Mononuclear cell (primary cell): ENCODE measurements at regions not wholly inside any gene's neighbourhood (a gene's known extent, or its start where the extent isn't known, plus 50 kb on each side); places are given as distances from the start of the nearest gene placed in this dataset.
"Not testable (repeated sequence)": the region's sequence is repeated elsewhere in the genome, so short reads cannot be mapped to it uniquely, and the experiment has no call there.

ENCODE experiments used
- H3K27me3 ChIP-seq: 2 replicates; pipeline ENCODE4 v1.6.0; 2011; ENCODE audit warnings: low read length, control low read depth; ENCODE audit not compliant: insufficient read depth
- H3K4me1 ChIP-seq: 2 replicates; pipeline ENCODE4 v1.5.1; 2011; ENCODE audit warnings: mild to moderate bottlenecking, low read length, control low read depth; ENCODE audit not compliant: insufficient read depth
- H3K4me3 ChIP-seq: 2 replicates; pipeline ENCODE4 v1.5.1; 2011; ENCODE audit warnings: mild to moderate bottlenecking, low read length, moderate library complexity
- H3K9me3 ChIP-seq: 2 replicates; pipeline ENCODE4 v1.5.1; 2011; ENCODE audit warnings: low read depth, mild to moderate bottlenecking, control low read depth, low read length

- no peaks in the 10 kb centered on the region for H3K9me3 ChIP-seq
- no peak overlapping the region for H3K4me3 ChIP-seq
- no peaks in the 10 kb centered on the region for H3K27me3 ChIP-seq
- H3K4me1 ChIP-seq, result no peaks in the 10 kb centered on the region
These were observed 367.2 kb downstream of the USP25 start for GRCh38 chr21:16096988-16097387.

- H3K4me3 ChIP-seq, result no peak overlapping the region
- H3K4me1 ChIP-seq, result no peaks in the 10 kb centered on the region
- H3K9me3 ChIP-seq, result no peaks in the 10 kb centered on the region
- no peaks in the 10 kb centered on the region for H3K27me3 ChIP-seq
These were observed 372.3 kb downstream of the USP25 start for GRCh38 chr21:16102113-16102512.

DNA sequence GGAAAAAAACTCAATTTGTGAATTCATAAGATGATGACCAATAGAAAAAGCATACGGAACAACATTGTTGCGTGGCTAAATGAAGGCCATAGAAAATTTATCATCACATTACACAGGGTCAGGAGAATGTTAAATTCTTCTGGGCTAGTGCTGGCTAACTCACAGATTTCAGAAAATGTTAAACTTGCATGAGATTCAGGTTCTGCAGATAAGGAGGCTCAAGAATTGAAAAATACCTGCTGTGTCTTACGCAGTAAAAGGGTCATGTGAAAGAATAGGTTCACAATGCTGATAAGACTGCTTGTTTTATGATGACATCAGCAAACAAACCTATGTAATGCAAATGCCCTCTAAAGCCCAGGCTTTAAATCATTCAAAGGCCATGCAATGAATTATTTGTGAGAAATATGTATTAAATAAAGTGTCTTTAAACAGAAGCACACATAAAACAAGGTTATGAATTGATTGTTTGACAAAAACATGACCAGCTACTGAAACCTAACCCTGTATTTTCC is 378.8 kb downstream of the USP25 start:
- Histone ChIP-seq H3K4me3 (no peak overlapping the region), H3K4me1 (no peaks in the 10 kb centered on the region), H3K9me3 (no peaks in the 10 kb centered on the region), H3K27me3 (no peaks in the 10 kb centered on the region)

- H3K4me3 ChIP-seq, result no peak overlapping the region
- H3K4me1 ChIP-seq, result no peaks in the 10 kb centered on the region
- no peaks in the 10 kb centered on the region for H3K27me3 ChIP-seq
- no peaks in the 10 kb centered on the region for H3K9me3 ChIP-seq
These were observed 383.4 kb downstream of the USP25 start for GRCh38 chr21:16113052-16113715.

DNA sequence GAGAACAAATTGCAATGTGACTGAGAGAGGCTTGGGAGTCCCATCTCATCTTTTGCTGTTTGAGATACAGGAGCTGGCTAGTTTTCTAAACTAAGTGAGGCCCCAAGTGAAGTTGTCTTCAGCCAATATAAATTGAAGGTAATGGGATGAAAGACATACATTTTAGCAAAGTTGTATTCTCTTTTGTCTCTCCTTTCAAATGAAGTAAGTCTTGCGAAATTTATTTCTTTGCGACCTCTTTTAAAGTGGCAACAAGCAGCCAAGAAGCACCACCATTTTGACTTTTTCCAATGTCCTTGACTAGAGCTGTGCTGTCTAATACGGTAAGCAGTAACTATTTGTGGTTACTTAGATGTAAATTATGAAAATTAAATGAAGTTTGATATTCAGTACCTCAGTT is 385.7 kb downstream of the USP25 start:
- no peaks in the 10 kb centered on the region for H3K27me3 ChIP-seq
- H3K4me3 ChIP-seq, result no peak overlapping the region
- H3K4me1 ChIP-seq, result no peaks in the 10 kb centered on the region
- H3K9me3 ChIP-seq, result no peaks in the 10 kb centered on the region

- Histone ChIP-seq H3K4me1 (no peaks in the 10 kb centered on the region), H3K9me3 (no peaks in the 10 kb centered on the region), H3K4me3 (no peak overlapping the region), H3K27me3 (no peaks in the 10 kb centered on the region)
These were observed 386.3 kb downstream of the USP25 start for GRCh38 chr21:16116069-16116468.

DNA sequence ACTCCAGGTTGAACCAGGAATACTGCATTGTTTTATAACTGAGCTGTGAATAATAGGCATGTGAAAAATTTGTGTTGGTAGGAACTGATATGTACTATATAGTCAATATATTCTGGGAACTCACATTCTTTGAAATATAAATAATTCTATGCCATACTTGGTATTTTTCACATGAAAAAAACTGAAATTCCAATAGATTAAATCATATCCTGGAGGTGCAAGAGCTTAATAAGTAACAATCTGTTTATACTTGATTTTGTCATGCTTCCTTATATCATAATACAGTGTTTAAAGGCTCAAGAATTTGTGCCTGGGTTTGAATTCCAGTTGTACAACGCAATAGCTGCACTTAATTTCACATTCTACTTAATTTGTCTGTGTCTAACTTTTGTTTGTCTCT is 387.0 kb downstream of the USP25 start:
- Histone ChIP-seq H3K4me1 (no peaks in the 10 kb centered on the region), H3K9me3 (no peaks in the 10 kb centered on the region)

DNA sequence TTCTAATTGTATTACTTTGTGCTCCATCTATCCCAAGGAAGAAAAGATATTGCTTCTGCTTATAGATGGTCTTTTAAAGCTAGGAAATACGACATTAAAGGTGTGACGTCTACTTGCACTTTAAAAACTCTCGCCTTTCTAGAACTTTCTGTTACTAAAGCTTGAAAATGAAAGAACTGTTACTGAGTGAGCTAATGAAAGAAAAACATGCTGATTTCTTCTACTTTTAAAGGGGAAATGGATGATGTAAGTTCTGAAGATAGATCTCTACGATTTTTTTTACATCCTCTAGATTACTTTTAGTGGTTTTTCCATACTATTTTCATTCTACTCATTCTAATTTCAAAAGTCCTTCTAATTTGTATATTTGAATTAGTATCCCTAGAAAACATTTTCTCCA is 387.5 kb downstream of the USP25 start:
- H3K27me3 ChIP-seq, result no peaks in the 10 kb centered on the region
- no peaks in the 10 kb centered on the region for H3K4me1 ChIP-seq
- no peaks in the 10 kb centered on the region for H3K9me3 ChIP-seq
- H3K4me3 ChIP-seq, result no peak overlapping the region

More for the DNA sequence above, 387.0 kb downstream of the USP25 start:
- H3K4me3 ChIP-seq, result no peak overlapping the region
- no peaks in the 10 kb centered on the region for H3K27me3 ChIP-seq

- H3K27me3 ChIP-seq, result no peaks in the 10 kb centered on the region
- no peaks in the 10 kb centered on the region for H3K9me3 ChIP-seq
- H3K4me3 ChIP-seq, result no peak overlapping the region
- H3K4me1 ChIP-seq, result no peaks in the 10 kb centered on the region
These were observed 388.2 kb downstream of the USP25 start for GRCh38 chr21:16117851-16118590.

DNA sequence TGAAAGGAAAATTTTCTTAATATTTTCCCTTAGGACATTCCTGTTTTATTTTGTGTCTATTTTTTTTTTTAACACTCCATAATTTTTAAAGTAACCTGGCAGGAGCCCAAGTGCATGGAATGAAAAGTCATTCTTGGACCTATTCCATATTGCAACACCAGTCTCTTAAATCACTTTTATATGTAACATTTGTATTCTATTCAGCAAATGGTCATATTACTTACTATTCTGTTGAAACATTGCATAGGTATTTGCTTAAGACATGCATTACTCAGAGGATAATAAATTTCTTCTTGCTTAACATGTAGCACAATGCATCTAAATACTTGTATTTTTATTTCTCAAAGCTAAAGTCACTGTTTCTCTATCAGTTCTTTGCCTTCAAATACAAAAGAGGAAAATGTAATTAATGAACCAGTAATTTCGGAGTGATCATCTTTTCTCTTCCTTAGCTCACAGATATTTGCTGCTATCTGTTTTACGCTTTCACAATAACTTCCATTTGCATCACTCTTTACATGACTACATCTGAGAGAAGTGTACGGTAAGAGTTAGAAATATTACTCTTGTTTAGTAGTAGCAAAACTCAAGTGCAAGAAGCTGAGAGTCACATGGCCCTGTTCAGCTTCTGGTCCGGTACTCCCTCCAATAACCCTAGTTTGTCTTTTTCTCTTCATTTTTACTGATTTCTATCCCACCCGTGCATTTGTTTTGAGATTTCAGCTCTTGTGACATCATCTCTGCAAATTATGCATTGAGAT is 394.8 kb downstream of the USP25 start:
- Histone ChIP-seq H3K9me3 (no peaks in the 10 kb centered on the region), H3K27me3 (no peaks in the 10 kb centered on the region), H3K4me1 (no peaks in the 10 kb centered on the region), H3K4me3 (no peak overlapping the region)

DNA sequence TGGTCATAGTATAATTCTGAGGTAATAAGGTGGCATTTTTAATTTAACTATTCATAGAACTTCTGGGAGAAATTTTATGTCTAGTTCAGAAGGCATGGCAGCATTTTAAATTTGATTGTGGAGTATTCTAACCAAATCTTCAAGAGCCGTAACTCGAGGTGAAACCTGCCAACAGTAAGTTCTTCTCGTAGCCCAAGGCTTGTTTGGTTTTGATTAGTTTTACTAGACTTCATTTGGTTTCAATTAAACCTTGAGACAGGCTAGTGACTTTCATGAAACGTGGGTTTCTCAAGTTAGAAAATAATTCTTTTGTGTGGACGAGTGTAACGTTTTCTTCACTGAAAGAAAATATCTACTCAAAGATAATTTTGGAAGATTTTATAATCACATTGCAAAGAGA is 395.5 kb downstream of the USP25 start:
- Histone ChIP-seq H3K27me3 (no peaks in the 10 kb centered on the region), H3K9me3 (no peaks in the 10 kb centered on the region), H3K4me1 (no peaks in the 10 kb centered on the region), H3K4me3 (no peak overlapping the region)

- not testable (repeated sequence) for H3K27me3 ChIP-seq, H3K4me3 ChIP-seq, H3K9me3 ChIP-seq, H3K4me1 ChIP-seq
These were observed 402.7 kb downstream of the USP25 start for GRCh38 chr21:16132453-16132852.

- Histone ChIP-seq H3K9me3 (no peaks in the 10 kb centered on the region), H3K4me3 (no peak overlapping the region), H3K4me1 (no peaks in the 10 kb centered on the region), H3K27me3 (no peaks in the 10 kb centered on the region)
These were observed 403.5 kb downstream of the USP25 start for GRCh38 chr21:16133248-16133647.

- no peaks in the 10 kb centered on the region for H3K27me3 ChIP-seq
- no peaks in the 10 kb centered on the region for H3K4me1 ChIP-seq
- H3K9me3 ChIP-seq, result no peaks in the 10 kb centered on the region
- H3K4me3 ChIP-seq, result no peak overlapping the region
These were observed 404.4 kb downstream of the USP25 start for GRCh38 chr21:16134134-16134533.

DNA sequence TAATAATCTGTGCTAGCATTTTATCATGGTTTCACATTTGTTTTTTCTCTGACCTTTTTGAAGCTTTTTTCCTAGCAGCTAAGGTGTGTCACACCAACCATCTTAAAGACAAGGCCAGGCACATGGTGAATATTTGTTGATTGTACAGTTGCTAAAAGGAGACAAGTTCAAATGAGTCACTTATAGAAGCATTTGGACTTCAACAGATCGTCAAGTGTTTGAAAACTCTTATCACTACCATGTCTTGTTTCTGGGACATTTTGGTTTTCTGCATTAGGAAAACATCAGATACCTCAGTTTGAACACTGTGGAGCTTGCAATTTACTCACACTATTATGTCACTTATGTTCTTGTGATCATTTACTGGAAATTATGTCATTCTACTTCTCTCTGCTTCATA is 407.3 kb downstream of the USP25 start:
- H3K4me3 ChIP-seq, result no peak overlapping the region

More for the DNA sequence above, 407.3 kb downstream of the USP25 start:
- Histone ChIP-seq H3K9me3 (no peaks in the 10 kb centered on the region), H3K27me3 (no peaks in the 10 kb centered on the region), H3K4me1 (no peaks in the 10 kb centered on the region)
